IMR-90 (cell line): ENCODE measurements at regions not wholly inside any gene's neighbourhood (a gene's known extent, or its start where the extent isn't known, plus 50 kb on each side); places are given as distances from the start of the nearest gene placed in this dataset.

Experiments
- ATAC-seq: fragments of 200-7000 bp; cut with Tn5 transposase; 2 replicates; pipeline ENCODE4 v1.9.1; 2020; ENCODE audit warnings: low read depth, mild to moderate bottlenecking, moderate library complexity
- BruUV-seq: library from RNA; stranded (reverse); fragments of 400-500 nt; replicated peaks from 2 replicates; lab custom pipeline; 2021; lab: Mats Ljungman, UMichigan
- CTCF ChIA-PET: fragments of 300-600 bp; formaldehyde crosslinking; extraction: SDS; loops from one replicate; lab custom pipeline; 2021; ENCODE audit warnings: antibody characterized with exemption; lab: Yijun Ruan, JAX
- POLR2A ChIA-PET: fragments of 300-600 bp; sonication (Branson Sonifier 250); formaldehyde crosslinking; loops from one replicate; lab custom pipeline; 2022; ENCODE audit warnings: antibody characterized with exemption; ENCODE audit not compliant: unreplicated experiment; lab: Charles Lee
- DNase-seq: peaks from one replicate; pipeline ENCODE4 v3.0.0; 2013
- H2AFZ ChIP-seq: replicated peaks from 2 replicates; pipeline ENCODE3; 2013; ENCODE audit warnings: low read length, mild to moderate bottlenecking; ENCODE audit not compliant: poor library complexity
- H2AK5ac ChIP-seq: 2 replicates; pipeline ENCODE4 v1.6.1; 2013; ENCODE audit warnings: low read depth, low read length, inconsistent platforms
- H2AK9ac ChIP-seq: replicated peaks from 2 replicates; pipeline ENCODE3; 2013; ENCODE audit warnings: mild to moderate bottlenecking, low read depth, low read length, moderate library complexity; ENCODE audit not compliant: poor library complexity
- H2BK120ac ChIP-seq: 2 replicates; pipeline ENCODE4 v1.6.1; 2013; ENCODE audit warnings: low read depth, low read length, inconsistent platforms
- H2BK15ac ChIP-seq: 3 replicates; pipeline ENCODE4 v1.6.1; 2013; ENCODE audit warnings: low read depth, low read length, inconsistent platforms
- H2BK20ac ChIP-seq: 2 replicates; pipeline ENCODE4 v1.6.1; 2013; ENCODE audit warnings: low read depth, mild to moderate bottlenecking, inconsistent platforms, low read length, moderate library complexity
- H2BK5ac ChIP-seq: 2 replicates; pipeline ENCODE4 v1.6.1; 2013; ENCODE audit warnings: mild to moderate bottlenecking, low read depth, low read length, inconsistent platforms; ENCODE audit not compliant: poor library complexity, severe bottlenecking
- H3K14ac ChIP-seq: replicated peaks from 2 replicates; pipeline ENCODE4 v1.6.1; 2013; ENCODE audit warnings: low read depth, low read length, inconsistent platforms
- H3K18ac ChIP-seq: 2 replicates; pipeline ENCODE4 v1.6.1; 2013; ENCODE audit warnings: low read depth, low read length, control low read depth
- H3K23ac ChIP-seq: 2 replicates; pipeline ENCODE4 v1.6.1; 2013; ENCODE audit warnings: low read depth, low read length, inconsistent platforms
- H3K27ac ChIP-seq: 2 replicates; pipeline ENCODE4 v1.5.1; 2013; ENCODE audit warnings: mild to moderate bottlenecking, control low read depth, low read length; ENCODE audit not compliant: insufficient read depth
- H3K27me3 ChIP-seq: 2 replicates; pipeline ENCODE4 v1.6.1; 2013; ENCODE audit warnings: low read length; ENCODE audit not compliant: control insufficient read depth, insufficient read depth
- H3K36me3 ChIP-seq: 2 replicates; pipeline ENCODE4 v1.6.1; 2013; ENCODE audit warnings: low read length, mixed read lengths; ENCODE audit not compliant: control insufficient read depth, insufficient read depth
- H3K4ac ChIP-seq: 2 replicates; pipeline ENCODE4 v1.6.1; 2013; ENCODE audit warnings: low read depth, low read length, inconsistent platforms
- H3K4me1 ChIP-seq: 2 replicates; pipeline ENCODE4 v1.6.1; 2013; ENCODE audit warnings: low read length, mixed read lengths; ENCODE audit not compliant: control insufficient read depth, insufficient read depth
- H3K4me2 ChIP-seq: 2 replicates; pipeline ENCODE4 v1.6.1; 2013; ENCODE audit warnings: low read depth, mild to moderate bottlenecking, control low read depth, low read length, moderate library complexity
- H3K4me3 ChIP-seq: 2 replicates; pipeline ENCODE4 v1.5.1; 2013; ENCODE audit warnings: low read depth, mild to moderate bottlenecking, control low read depth, low read length, moderate library complexity; ENCODE audit not compliant: insufficient read depth
- H3K56ac ChIP-seq: 2 replicates; pipeline ENCODE4 v1.6.1; 2013; ENCODE audit warnings: low read length, inconsistent platforms; ENCODE audit not compliant: insufficient read depth; ENCODE audit errors: extremely low read depth
- H3K79me1 ChIP-seq, 2 experiments: 2 replicates each; pipeline ENCODE4 v1.6.1; 2013; ENCODE audit warnings: low read length in 2 of 2, inconsistent platforms in 1 of 2, low read depth in 1 of 2
- H3K9ac ChIP-seq: 2 replicates; pipeline ENCODE4 v1.6.1; 2013; ENCODE audit warnings: low read depth, low read length, control low read depth
- H3K9me1 ChIP-seq: 2 replicates; pipeline ENCODE4 v1.6.1; 2013; ENCODE audit warnings: low read length, inconsistent platforms; ENCODE audit not compliant: insufficient read depth
- H3K9me3 ChIP-seq: 2 replicates; pipeline ENCODE4 v1.6.1; 2013; ENCODE audit warnings: low read length; ENCODE audit not compliant: control insufficient read depth, insufficient read depth
- H4K20me1 ChIP-seq: 2 replicates; pipeline ENCODE4 v1.6.1; 2013; ENCODE audit warnings: low read length, inconsistent platforms; ENCODE audit not compliant: insufficient read depth
- H4K5ac ChIP-seq: 2 replicates; pipeline ENCODE4 v1.6.1; 2013; ENCODE audit warnings: mild to moderate bottlenecking, low read depth, low read length, control low read depth
- H4K8ac ChIP-seq, 2 experiments: 2 replicates each; pipeline ENCODE4 v1.6.1; 2013; ENCODE audit warnings: low read depth in 2 of 2, low read length in 2 of 2, control low read depth in 1 of 2, inconsistent platforms in 1 of 2
- H4K91ac ChIP-seq: 2 replicates; pipeline ENCODE4 v1.6.1; 2013; ENCODE audit warnings: low read depth, low read length, inconsistent platforms; ENCODE audit not compliant: insufficient read depth
- MXI1 ChIP-seq: IDR thresholded peaks from 2 replicates; pipeline ENCODE4 v1.6.1; 2012; ENCODE audit warnings: low read depth, mild to moderate bottlenecking, low read length, moderate library complexity, borderline replicate concordance
- RFX5 ChIP-seq: IDR thresholded peaks from 2 replicates; pipeline ENCODE4 v1.8.0; 2012; ENCODE audit warnings: low read depth, mild to moderate bottlenecking, low read length, moderate library complexity
- WGBS, 2 experiments: methylation state at CpG; one replicate each; pipeline versions ENCODE4 v1.1.5 to v1.1.7; 2013; ENCODE audit warnings: missing lambda C conversion rate in 2 of 2; ENCODE audit not compliant: insufficient read length in 1 of 2; ENCODE audit errors: extremely low coverage in 2 of 2; 5-methylcytosine and 5-hydroxymethylcytosine counted together
- dilution Hi-C: fragments of 300-500 bp; cut with HindIII; formaldehyde crosslinking; loops from one replicate; pipeline ENCODE4 v1.14.3; 2018; ENCODE audit warnings: low sequenced_read_pairs; ENCODE audit not compliant: unreplicated experiment
- in situ Hi-C: fragments of 300-500 bp; cut with MboI; formaldehyde crosslinking; loops from 3 replicates; pipeline ENCODE4 v1.14.3; 2019; ENCODE audit warnings: low sequenced_read_pairs, inconsistent platforms, mixed read lengths
- intact Hi-C: fragments of 100-400 bp; cut with micrococcal nuclease; formaldehyde crosslinking; loops from 2 replicates; pipeline ENCODE4 v1.10.0; 2022

DNA sequence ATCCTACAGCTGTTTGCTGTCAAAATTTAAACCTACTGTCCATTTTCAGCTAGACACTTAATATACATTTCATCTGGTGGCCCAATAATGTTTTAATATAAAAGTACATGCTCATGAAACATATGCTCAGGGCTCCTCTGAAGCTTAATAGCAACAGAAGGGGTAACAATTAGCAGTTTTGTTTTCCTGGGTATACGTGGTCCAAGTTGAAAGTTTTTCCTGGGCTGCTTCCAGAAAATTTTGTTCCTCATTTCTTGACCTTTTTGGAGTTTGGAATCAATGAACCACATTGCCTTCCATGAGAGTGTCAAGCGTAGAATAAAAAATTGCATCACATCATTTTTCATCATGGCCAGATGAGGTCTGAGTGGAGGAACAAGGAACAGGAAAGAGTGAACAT is 537.3 kb upstream of the MGMT start:
- no peak overlapping the region for H2BK120ac ChIP-seq
- no peaks in the 10 kb centered on the region for H3K4me1 ChIP-seq
- intact Hi-C loops: no loop called here
- H3K18ac ChIP-seq: no peak overlapping the region
- no peak overlapping the region for H2BK5ac ChIP-seq
- no peaks in the 10 kb centered on the region for H3K79me1 ChIP-seq
- no peak overlapping the region for H3K4me3 ChIP-seq
- H3K9me1 ChIP-seq: no peaks in the 10 kb centered on the region
- H3K23ac ChIP-seq: no peak overlapping the region
- CTCF ChIA-PET: interaction anchor here (0.6 kb wide), 1 partner anchor 791 kb away, joined by 4 read pairs; no protein-coding TSS in a partner anchor
- peaks cover 19% of the 10 kb centered on the region for H3K9me3 ChIP-seq
- no peak overlapping the region for H3K56ac ChIP-seq
- H3K4ac ChIP-seq: no peak overlapping the region
- TF ChIP-seq RFX5 (no peak), MXI1 (no peak)
- no peak overlapping the region for H2BK20ac ChIP-seq
- no peak overlapping the region for H4K91ac ChIP-seq
- ATAC-seq (no peak), DNase-seq (no peak)
- no peak overlapping the region for H2AK9ac ChIP-seq
- H3K9ac ChIP-seq: no peak overlapping the region
- in situ Hi-C loops: no loop called here
- WGBS, 2 experiments: no CpG with 5 or more reads among the region's 2 CpGs
- BruUV-seq: no TSS peak
- H4K20me1 ChIP-seq: no peaks in the 10 kb centered on the region
- no peaks in the 10 kb centered on the region for H3K36me3 ChIP-seq
- POLR2A ChIA-PET: no interaction called here
- no peak overlapping the region for H2AFZ ChIP-seq
- no peak overlapping the region for H3K4me2 ChIP-seq
- no peak overlapping the region for H3K14ac ChIP-seq
- dilution Hi-C loops: no loop called here
- no peak overlapping the region for H2AK5ac ChIP-seq
- H3K27me3 ChIP-seq: no peaks in the 10 kb centered on the region
- no peak overlapping the region for H4K8ac ChIP-seq
- no peak overlapping the region for H3K27ac ChIP-seq
- no peak overlapping the region for H4K5ac ChIP-seq
- H2BK15ac ChIP-seq: no peak overlapping the region
